ENCODE measurements at regions not wholly inside any gene's neighbourhood (a gene's known extent, or its start where the extent isn't known, plus 50 kb on each side); places are given as distances from the start of the nearest gene placed in this dataset.

DNA sequence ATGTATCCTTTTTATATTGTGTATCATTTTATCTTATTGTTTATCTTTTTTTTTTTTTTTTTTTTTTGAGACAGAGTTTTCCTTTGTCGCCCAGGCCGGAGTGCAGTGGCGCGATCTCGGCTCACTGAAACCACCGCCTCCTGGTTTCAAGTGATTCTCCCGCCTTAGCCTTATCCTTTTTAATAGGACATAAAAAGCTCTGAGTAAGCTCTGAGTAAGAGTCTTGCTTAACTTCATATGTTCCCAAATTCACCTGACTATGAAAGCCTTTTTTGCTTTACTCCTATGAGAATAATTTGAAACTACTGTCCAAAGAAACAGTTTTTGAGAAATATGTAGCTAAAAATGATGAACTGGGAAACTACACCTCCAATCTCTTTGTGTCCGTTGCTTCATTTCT is 525.5 kb downstream of the IRS1 start:
- Histone ChIP-seq H3K36me3 (no peaks in the 10 kb centered on the region), H3K27ac (no peak overlapping the region), H3K27me3 (ENCODE audit: low read depth) (no peaks in the 10 kb centered on the region), H3K4me3 (no peak overlapping the region), H3K4me1 (no peaks in the 10 kb centered on the region), H3K9me3 (no peaks in the 10 kb centered on the region)
- DNase-seq (no peak), ATAC-seq (no peak)
- intact Hi-C loops (cut with DNase I) = no loop called here
- TF ChIP-seq, protein P1, sequence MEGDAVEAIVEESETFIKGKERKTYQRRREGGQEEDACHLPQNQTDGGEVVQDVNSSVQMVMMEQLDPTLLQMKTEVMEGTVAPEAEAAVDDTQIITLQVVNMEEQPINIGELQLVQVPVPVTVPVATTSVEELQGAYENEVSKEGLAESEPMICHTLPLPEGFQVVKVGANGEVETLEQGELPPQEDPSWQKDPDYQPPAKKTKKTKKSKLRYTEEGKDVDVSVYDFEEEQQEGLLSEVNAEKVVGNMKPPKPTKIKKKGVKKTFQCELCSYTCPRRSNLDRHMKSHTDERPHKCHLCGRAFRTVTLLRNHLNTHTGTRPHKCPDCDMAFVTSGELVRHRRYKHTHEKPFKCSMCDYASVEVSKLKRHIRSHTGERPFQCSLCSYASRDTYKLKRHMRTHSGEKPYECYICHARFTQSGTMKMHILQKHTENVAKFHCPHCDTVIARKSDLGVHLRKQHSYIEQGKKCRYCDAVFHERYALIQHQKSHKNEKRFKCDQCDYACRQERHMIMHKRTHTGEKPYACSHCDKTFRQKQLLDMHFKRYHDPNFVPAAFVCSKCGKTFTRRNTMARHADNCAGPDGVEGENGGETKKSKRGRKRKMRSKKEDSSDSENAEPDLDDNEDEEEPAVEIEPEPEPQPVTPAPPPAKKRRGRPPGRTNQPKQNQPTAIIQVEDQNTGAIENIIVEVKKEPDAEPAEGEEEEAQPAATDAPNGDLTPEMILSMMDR (IDR thresholded peaks at IDR 0.05) = no peak

DNA sequence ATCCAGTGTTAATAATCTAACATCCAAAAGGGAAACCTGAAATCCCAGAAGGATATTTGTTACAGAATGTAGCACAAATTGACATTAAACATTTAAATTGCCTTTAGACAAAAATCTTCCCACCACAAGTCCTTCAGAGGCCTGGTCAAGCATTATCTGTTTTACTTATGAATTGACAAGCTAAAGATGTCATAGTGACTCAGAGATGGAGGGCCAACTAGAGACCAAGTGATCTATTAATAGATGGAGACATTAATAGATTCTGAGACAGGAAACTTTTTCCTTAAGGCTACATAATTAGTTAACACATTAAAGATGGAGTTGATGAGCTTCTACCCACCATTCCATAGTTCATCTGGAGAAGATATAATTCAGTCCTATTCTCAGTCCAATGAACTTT is 526.2 kb downstream of the IRS1 start:
- no peak overlapping the region for H3K4me3 ChIP-seq
- no peak for ATAC-seq
- DNase-seq = no peak
- TF ChIP-seq, protein P1 (IDR thresholded peaks at IDR 0.05) = no peak
- H3K27me3 ChIP-seq (ENCODE audit: low read depth) = no peaks in the 10 kb centered on the region
- no peaks in the 10 kb centered on the region for H3K36me3 ChIP-seq
- no peak overlapping the region for H3K27ac ChIP-seq
- intact Hi-C loops (cut with DNase I) = no loop called here
- H3K9me3 ChIP-seq = no peaks in the 10 kb centered on the region
- no peaks in the 10 kb centered on the region for H3K4me1 ChIP-seq

DNA sequence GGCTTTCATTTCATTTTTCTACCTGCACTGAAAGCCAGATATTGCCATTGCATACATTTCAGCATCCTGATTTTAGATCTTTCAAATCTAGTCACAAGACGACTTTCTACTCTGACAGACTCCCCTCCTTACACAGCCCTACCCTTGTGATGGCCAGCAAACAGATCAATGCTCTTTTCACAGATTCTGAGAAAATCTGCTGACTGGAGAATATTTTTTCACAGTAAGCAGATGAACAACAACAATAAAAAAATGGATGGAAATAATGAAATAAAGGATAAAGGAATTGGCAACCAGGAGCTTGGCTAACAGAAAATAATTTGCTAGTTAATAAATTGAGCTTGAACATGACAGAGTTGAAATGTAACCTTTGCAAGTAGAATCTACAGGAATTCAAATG is 527.2 kb downstream of the IRS1 start:
- H3K27ac ChIP-seq = no peak overlapping the region
- ATAC-seq (no peak), DNase-seq (no peak)
- intact Hi-C loops (cut with DNase I) = no loop called here
- no peaks in the 10 kb centered on the region for H3K36me3 ChIP-seq
- no peaks in the 10 kb centered on the region for H3K4me1 ChIP-seq
- no peak overlapping the region for H3K4me3 ChIP-seq
- no peaks in the 10 kb centered on the region for H3K27me3 ChIP-seq (ENCODE audit: low read depth)
- TF ChIP-seq, protein P1 (IDR thresholded peaks at IDR 0.05) = no peak
- H3K9me3 ChIP-seq = no peaks in the 10 kb centered on the region

DNA sequence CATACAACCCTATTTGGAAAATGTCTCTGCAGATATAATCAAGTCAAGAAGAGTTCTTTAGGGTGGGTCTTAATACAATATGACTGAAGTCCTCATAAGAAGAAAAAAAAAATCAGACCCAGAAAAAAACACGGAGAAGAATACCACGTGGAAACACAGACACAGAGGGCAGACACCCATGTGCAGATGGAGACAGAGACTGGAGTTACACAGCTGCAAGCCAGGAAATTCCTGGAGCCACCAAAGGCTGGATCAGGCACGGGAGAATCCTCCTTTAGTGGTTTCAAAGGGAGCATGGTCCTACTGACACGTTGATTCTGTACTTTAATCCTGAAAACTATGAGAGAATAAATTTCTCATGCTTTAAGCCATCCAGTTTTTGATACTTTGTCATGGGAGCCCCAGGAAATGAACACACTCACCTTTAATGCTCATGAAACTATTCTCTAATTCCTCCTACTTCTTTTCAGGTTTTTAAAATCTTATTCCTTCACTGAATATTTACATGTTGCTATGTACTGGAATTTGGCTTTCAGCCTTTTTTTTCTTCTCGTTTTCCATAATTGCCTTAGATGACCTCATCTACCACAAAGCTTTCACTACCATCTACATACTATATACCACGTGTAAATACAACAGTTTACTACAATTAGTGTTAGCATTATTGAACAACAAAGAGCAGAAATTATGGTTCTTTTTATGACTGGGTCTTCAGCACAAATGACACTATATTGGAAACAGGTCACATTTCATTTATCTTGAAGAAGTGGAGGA is 529.1 kb downstream of the IRS1 start:
- H3K36me3 ChIP-seq = no peaks in the 10 kb centered on the region
- H3K4me1 ChIP-seq = no peaks in the 10 kb centered on the region
- TF ChIP-seq, protein P1 (IDR thresholded peaks at IDR 0.05) = no peak
- no peak for DNase-seq
- H3K27ac ChIP-seq = no peak overlapping the region
- ATAC-seq = no peak
- intact Hi-C loops (cut with DNase I) = no loop called here
- H3K4me3 ChIP-seq = no peak overlapping the region
- no peaks in the 10 kb centered on the region for H3K9me3 ChIP-seq
- no peaks in the 10 kb centered on the region for H3K27me3 ChIP-seq (ENCODE audit: low read depth)

DNA sequence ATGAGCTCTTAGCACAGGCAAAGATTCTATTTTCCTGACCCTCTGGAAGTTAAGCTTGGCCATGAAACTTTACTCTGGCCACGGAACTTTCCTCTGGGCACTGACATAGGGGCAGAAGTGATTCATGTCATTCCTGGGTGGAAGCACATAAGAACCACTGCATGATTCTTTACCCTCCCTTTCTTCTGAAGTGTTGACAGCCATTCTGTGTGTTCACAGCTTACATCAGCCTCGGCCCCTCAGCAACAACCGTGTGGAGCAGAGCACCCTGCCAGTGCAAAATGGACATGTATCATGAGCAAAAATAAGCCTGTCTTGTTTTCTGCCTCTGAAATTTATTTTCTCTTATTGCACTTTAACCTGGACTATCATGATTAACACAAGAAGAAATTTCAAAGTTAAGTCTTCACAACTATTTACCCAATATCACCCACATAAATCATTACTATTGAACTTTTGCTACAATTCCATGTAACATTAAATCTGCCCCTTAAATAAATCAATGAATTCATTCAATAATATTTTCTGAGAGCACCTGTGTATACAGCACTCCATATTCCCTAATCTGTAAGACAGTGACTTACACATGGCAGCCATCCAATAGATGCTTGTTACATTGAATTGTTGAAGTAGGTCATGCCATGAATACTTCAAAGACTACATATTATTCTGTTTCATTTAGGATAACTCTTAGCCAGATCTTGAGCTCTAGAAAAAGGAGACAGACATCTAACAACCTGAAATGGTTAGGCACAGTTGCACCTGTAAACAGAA is 531.9 kb downstream of the IRS1 start:
- TF ChIP-seq, protein P1 (IDR thresholded peaks at IDR 0.05) = no peak
- no peak overlapping the region for H3K27ac ChIP-seq
- H3K4me1 ChIP-seq = no peaks in the 10 kb centered on the region
- no peaks in the 10 kb centered on the region for H3K27me3 ChIP-seq (ENCODE audit: low read depth)
- no peak for DNase-seq
- H3K4me3 ChIP-seq = no peak overlapping the region
- H3K9me3 ChIP-seq = no peaks in the 10 kb centered on the region
- intact Hi-C loops (cut with DNase I) = no loop called here
- no peaks in the 10 kb centered on the region for H3K36me3 ChIP-seq
- ATAC-seq = no peak
